ENCODE measurements at regions not wholly inside any gene's neighbourhood (a gene's known extent, or its start where the extent isn't known, plus 50 kb on each side); places are given as distances from the start of the nearest gene placed in this dataset.
"Not testable (repeated sequence)": the region's sequence is repeated elsewhere in the genome, so short reads cannot be mapped to it uniquely, and the experiment has no call there.

DNA sequence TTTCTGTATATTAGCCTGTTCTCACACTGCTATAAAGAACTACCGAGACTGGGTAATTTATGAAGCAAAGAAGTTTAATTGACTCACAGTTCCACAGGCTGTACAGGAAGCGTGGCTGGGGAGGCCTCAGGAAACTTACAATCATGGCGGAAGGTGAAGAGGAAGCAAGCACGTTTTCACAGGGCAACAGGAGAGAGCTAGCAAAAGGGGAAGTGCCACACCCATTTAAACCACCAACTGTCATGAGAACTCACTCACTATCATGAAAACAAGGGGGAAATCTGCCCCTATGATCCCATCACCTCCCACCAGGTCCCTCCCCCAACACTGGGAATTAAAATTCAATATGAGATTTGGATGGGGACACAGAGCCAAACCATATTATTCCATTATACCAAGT, 358.6 kb downstream of the OTUD1 start:
- TF ChIP-seq, protein P1, sequence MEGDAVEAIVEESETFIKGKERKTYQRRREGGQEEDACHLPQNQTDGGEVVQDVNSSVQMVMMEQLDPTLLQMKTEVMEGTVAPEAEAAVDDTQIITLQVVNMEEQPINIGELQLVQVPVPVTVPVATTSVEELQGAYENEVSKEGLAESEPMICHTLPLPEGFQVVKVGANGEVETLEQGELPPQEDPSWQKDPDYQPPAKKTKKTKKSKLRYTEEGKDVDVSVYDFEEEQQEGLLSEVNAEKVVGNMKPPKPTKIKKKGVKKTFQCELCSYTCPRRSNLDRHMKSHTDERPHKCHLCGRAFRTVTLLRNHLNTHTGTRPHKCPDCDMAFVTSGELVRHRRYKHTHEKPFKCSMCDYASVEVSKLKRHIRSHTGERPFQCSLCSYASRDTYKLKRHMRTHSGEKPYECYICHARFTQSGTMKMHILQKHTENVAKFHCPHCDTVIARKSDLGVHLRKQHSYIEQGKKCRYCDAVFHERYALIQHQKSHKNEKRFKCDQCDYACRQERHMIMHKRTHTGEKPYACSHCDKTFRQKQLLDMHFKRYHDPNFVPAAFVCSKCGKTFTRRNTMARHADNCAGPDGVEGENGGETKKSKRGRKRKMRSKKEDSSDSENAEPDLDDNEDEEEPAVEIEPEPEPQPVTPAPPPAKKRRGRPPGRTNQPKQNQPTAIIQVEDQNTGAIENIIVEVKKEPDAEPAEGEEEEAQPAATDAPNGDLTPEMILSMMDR (IDR thresholded peaks at IDR 0.05): not testable (repeated sequence)
- TF ChIP-seq POLR2A (IDR thresholded peaks at IDR 0.05): not testable (repeated sequence)

Data from Peyer's patch (tissue), 4 donors.